Hypothalamus (tissue), 51 donors: ENCODE measurements at regions not wholly inside any gene's neighbourhood (a gene's known extent, or its start where the extent isn't known, plus 50 kb on each side); places are given as distances from the start of the nearest gene placed in this dataset.

Source experiments
- DNase-seq, 51 donors: peaks; one replicate each; lab custom pipeline; 2025; lab: John Stamatoyannopoulos, UW

DNA sequence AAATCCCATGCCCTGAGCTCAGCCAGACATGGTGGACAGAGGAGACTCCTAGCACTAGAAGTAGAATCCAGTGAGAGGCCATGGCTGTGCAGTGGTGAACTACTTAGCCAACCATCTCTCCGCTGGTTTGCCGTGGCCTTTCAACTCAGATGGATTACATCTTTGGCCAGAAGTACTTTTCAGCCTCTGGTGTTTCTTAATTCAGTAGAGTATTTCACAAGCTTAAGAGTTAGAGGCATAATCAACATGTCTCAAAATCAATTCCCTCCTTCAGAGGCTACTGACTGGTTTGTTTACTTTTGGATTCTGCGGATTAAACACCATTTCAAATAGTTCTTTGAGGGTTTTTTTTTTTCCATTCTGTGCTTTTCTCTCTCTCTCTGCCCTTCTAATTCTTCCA lies 91.1 kb upstream of the PGRMC2 start:
- DNase-seq, result no peak

DNA sequence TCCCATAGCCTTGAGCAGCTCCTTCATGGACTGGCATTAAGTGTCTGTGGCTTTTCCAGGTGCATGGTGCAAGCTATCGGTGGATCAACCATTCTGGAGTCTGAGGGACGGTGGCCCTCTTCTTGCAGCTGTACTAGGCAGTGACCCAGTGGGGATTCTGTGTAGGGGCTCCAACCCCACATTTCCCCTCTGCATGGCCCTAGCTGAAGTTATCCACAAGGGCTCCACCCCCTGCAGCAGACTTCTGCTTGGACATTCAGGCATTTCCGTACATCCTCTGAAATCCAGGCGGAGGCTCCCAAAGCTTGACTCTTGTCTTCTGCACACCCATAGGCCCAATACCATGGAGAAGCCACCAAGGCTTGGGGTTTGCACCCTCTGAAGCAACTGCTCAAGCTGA lies 89.3 kb upstream of the PGRMC2 start:
- DNase-seq, result no peak

DNA sequence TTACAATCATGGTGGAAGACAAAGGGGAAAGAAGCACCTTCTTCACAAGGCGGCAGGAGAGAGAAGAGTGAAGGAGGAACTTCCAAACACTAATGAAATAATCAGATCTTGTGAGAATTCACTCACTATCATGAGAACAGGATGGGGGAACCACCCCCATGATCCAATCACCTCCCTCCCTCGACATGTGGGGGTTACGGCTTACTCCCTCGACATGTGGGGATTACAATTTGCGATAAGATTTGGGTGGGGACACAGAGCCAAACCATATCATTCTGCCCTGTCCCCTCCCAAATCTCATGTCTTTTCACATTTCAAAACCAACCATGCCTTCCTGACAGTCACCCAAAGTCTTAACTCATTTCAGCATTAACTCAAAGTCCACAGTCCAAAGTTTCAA lies 88.7 kb upstream of the PGRMC2 start:
- DNase-seq, result no peak

DNA sequence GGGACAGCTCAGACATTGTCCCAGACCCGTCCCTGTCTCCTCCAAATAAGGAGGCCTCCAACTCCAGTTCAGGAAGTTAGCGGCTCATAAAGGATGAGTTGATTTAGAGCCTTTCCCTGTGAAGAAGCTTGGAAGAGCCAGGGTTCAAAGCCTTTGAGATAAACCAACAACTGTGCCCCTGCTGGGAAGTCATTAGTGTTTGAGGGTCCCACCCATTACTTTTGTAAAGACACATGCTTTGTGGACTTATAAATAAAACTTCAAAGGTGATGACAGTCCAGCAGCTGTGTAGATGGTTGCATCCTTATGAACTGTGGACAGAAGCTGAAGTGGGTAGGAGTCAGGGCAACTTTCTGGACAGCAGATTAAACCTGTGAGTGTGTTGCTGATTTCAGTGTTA lies 86.0 kb upstream of the PGRMC2 start:
- no peak for DNase-seq

DNA sequence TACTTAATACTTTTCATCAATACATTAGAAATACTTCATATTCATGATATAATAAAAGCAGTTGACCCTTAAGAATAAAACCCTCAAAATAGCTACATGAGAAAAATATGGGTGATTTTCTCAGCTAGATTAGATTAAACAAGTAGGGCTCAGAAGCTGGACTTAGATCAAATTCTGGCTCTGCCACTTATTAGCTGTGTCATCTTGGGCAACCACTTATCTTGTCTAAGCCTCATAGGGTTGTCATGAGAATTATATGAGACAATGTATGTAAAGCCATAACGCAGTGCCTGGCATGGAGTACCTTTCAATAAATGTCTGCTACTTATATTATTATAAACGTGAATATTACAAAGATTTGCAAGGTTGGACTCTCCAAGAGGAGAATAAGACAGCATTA lies 84.3 kb upstream of the PGRMC2 start:
- DNase-seq, result no peak

DNA sequence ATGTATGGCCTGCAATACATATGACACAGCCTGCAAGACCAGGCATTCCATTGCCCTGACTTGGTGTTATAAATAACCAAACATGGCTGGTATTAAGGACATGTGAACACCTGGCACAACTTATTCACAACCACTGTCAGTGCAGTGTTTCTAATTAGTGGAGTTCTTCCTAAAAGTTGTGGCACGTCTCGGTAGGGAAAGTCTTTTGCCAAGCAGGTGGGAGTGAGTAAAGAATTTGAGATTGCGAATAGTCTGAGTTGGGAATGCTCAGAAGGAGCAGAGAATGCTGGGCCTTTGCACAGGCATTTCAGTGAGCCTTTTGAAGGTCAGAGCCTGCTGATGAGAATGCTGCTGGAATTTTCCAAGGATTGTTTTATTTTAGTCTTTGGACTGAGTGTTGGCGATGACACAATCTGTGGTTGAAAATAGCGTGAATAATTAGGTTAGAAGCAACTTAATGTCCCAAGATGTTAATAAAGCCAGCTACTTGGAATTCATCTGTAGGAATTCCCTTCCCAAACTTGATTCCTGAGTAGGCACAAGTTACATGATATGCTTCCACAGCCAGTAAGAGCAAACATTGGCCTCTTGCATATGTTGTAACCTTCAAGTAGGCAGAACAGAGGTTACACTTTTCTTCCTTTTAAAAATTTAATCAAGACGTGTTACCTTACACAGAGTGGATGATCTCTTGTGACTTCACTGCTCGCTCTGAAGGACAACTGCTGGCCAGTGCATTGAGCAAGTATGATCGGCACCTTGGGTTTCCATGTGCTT lies 83.6 kb upstream of the PGRMC2 start:
- DNase-seq, result no peak

DNA sequence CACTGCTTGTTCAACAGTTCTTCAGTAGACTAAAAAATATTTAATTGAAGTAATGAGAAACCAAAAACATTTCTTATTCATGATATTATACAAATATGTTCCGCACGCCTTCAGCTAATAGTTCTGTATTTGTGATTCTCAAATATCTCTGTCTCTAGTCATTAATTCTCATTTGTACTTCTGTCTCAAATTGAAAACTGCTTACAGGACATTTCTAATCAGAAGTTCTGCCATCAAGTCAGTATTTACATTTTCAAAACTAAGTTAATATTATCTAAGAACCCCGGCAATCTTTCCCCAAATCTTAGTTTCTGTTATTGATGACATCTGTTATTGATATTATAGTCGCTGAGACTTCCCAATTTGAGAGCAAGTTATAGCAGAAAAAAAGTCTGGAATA lies 78.6 kb upstream of the PGRMC2 start:
- DNase-seq, result no peak

DNA sequence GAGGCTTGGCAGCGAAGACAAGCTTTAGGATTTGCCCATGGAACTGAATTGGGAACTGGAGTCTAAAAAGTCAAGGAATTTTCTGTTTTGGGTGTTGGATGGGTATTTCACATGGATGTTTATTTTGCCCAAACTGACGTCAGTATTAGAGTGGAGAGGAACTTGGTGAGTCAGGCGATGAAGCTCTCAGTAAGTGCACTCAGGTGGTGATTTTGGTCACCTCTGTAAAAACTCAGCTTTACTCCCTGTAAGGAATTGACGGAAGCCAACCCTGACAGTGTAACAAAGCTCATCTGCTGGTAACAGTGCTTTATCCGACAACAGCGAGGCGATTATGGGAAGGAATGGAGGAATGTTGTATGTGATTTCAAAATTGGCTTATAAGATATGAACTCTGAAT lies 77.0 kb upstream of the PGRMC2 start:
- no peak for DNase-seq

DNA sequence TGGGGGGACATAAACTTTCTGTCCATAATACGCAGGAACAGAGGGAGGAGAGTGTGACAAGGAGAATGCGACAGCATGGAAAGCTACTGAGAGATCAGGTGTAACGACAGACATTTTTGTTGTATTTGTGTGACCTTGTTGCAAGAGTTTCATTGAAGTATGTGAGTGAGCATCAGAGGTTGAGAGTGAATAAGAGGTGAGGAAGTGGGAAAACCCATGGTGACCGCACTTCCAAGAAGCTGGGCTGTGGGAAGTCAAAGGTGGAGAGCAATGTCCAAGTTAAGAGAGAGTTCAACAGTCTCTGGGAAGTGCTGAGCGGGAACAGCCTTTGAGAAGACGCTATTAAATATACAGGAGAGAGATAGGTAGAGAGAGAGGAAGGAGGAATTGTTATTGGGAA lies 76.4 kb upstream of the PGRMC2 start:
- no peak for DNase-seq

DNA sequence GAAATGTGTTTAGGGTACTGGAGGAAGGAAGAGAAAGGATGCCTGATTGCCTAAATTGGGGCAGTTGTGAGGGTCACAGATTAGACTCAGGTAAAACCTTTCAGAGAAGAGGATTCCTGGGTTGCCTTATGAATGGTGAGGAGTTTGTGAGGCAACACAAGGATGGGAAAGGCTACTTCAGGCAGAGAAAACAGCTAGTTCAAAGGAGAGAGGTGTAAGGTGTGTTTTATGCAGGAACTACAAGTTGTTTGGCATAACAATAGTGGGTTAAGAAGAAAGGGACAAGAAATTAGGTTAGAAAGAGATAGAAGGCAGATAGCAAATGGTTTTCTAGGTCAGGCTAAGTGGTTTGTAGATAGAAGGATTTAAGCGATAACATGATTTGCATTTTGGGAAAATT lies 75.1 kb upstream of the PGRMC2 start:
- no peak for DNase-seq

DNA sequence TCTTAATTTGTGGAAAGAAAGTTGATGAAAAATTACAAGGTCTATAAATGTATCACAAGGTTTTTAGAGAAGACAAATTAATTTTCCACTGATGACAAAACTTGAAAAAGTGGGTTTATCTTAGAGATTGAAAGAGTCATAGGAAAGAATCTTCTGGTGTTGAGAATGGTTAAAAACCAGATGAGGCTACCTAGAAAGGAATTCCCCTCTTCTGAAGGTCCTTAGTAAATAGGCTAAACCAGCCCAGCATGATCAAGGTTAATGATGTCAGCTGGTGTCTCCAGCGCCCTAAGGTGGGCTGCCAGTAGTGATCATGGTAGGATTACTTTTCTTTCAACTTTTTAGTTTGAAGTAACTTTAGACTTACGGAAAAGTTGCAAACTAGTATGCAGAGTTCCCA lies 71.8 kb upstream of the PGRMC2 start:
- DNase-seq, result no peak

DNA sequence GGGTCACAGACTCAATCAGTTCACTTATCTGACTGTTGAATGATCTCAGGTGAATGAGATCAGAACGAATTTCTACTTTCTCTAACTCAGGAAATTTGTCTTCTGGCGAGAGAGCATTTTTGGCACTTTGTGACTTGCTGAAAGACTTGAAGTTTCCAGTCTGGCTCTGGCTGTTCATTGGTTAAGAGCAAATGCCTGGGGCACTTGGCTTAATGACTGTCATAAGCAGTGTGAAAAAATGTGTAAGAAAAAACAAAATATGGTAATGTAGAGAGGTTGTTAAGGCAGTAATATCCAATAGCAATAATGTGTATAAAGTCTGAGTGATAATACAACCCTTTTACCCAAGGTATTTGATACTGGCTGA lies 71.3 kb upstream of the PGRMC2 start:
- no peak for DNase-seq

DNA sequence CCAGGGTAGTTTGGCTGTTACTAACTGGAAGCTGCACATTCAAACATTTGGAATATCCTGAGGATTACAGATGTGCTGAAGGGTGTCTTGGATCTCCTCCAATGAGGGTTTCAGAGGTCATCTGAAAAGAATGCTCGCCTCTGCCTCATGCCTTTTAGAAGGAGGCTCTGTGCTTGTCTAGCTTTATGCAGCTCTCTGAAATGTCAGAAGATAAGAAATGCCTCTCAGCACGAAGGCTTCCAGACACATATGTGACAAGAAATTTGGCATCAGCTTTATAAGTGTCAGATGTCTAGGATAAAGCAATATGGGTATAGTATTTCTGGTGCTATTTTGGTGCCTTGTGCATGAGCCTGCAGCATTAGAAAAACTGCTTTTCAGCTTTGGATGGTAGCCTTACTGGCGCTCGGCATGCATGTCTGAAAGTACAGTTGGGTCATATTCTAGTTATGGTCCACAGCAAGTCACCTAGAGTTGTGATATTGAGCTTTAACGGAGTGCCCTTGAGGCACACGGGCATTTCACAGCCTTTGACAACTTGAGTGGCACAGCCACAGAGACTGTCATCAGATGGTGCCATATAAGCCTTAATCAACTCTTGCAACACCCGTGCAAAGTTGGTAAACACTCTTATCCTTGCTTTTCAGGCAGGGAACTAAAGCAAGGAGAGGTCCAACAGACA lies 70.8 kb upstream of the PGRMC2 start:
- DNase-seq, result no peak

DNA sequence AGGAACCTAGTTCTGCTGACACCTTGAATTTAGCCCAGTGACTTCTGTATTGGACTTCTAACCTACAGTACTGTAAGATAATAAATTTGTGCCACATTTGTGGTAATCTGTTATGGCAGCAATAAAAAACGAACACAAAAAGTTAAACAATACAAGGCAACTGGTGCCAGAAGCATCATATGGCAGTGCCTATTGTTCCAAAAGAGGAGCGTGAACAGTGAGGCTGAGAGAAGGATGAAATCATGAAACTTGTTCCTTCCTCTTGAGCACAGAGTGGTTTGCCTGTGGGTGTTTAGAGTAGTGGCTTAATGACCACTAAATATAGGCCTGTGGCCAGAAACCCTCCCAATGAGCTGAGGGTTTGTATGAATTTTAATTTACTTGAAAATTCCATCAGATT lies 69.7 kb upstream of the PGRMC2 start:
- no peak for DNase-seq

DNA sequence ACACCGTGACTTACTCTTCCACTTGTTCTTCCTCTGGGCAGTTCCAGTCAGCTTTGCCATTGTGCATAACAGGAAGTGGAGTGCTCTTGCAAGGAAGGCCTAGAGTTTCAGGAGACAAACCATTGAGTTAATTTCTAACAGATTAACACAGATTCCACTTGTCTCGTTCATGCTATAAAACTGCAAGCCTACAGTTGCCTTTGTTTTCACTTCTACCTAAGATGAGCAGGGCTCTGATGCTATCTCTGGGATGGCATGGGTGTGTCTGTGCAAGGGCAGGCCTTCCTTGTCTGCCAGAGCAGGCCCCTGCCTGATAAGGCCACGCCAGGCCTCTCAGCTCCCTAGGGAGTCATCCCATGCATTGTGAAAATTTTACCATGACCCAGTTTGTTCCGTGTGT lies 67.7 kb upstream of the PGRMC2 start:
- DNase-seq, result no peak

DNA sequence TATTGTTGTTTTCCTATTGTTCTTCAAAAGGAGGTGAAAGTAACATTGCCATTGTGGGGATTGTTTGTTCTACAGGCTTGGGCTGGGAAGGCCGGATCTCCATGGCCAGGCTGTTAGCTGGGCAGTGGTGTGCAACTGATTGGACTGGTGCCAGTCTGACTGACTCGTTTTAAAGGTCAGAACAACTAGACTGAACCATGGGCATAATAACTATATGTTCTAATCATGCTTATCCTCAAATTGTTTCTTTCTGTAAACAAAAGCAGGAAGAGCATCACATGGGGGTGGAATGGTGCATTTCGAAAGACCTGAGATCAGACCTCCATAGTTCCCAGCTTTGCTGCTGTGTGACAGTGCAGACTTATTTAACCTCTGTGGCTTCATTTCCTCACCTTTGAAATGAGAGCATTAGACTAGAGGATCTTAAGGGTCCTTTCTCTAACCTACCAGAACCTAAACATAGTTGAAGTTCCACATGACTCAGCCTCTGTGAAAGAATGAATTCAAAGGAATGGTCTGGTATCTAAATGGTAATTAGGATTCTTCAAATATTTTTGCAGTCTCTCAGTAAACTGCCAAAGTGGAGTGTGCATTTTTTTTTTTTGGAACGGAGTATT lies 66.7 kb upstream of the PGRMC2 start:
- DNase-seq, result no peak

DNA sequence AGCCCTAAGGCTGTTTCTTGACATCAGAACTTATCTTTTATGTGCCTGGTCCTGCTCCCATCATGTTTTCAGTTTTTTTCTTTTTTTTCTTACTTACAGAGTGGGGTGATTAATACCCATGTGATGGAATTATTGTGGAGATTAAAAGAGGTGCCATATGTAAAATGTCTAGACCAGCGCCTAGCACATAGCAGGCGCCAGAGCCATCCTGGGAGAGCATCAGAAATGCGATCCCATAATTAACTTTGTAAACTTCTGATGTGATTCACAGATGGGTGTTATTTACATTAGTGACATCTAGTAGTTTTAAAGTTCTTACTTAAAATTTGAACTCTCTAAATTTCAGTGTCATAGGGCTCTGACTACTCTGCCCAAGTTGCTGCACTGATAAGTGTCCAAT lies 66.2 kb upstream of the PGRMC2 start:
- no peak for DNase-seq

DNA sequence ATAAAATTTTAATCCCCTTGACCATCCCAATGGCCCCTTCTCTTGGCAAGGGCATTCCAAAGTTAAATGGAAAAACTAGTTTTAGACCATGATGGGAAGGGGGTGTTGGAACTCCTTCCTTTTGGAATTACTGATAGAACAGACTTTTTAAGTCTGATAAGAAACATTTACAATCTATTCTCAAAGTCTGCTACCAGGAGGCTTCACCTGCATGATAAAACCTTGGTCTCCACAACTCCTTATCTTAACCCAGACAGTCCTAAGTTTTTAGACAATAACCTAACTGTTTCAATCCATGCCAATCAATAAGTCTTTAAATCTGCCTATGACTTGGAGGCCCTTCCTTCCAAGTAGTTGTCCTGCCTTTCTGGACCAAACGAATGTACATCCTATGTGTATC lies 63.9 kb upstream of the PGRMC2 start:
- DNase-seq, result no peak

DNA sequence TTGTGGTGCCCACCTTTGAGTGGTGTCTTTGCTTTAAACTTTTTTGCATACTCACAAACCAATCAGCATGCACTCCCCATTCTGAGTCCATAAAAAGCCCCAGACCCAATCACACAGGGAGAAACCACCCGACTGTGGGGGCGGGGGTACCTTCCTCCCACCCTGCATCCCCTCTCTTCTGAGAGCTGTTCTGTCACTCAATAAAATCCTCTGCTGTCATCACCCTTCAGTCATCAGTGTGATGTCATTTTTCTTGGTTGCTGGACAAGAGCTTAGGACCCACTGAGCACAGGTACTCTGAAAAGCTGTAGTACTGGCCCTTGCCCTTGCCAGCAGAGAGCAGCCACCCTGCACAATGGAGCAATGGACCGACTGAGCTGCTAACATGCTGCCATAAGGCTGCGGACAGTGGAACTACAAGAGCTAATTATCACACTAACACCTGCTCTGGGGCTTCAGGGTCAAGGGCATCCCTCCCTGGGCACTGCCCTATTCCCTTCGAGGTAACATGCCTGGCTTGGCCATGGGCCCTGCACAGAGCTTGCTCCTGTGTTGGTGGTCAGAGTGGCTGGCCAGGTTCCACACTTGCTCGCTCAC lies 62.9 kb upstream of the PGRMC2 start:
- no peak for DNase-seq

DNA sequence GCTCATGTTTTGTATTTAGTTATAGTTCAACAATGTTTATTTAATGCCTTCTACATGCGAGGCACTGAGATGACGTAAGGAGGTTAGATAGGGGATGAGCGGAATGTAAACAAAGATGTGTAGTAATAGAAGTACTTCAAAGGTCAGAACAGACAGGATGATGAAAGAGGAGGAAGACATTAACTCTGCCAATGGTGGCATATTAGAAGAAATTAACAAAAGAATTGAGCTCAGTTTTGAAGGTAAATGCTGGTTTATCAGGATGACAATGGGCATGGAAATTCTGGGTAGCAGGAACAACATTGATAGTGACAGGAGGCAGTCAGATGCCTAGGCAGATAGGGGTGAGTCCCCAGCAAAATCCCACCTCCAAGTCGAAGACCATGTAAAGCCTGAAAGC lies 62.3 kb upstream of the PGRMC2 start:
- DNase-seq, result no peak

DNA sequence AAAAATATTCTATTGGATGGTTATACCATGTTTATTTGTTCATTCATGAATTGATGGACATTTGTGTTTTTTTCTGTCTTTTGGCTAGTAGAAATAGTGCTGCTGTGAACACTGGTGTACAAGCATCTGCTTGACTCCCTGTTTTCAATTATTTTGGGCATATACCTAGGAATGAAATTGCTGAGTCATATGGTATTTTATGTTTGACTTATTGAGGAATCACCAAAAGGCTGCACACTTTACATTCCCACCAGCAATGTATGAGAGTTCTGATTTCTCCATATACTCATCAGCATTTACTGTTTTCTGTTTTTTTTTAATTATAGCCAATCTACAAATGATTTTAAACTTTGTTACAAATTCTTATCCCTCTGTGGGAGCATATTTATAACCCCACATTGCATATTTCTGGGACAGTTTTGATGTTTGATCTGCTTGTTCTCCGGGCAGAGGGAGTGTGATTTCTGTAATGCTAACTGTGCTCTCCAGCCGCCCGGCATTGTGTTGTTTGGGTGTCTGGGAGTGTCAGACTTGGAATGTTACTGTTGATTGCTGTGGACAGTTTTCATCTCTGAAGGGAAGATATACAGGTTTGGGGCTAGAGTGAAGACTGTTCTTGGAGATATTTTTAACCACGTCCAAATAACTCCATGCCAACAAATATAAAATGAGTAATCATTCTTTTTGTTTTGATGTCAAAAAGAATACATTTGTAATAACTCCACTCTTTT lies 60.5 kb upstream of the PGRMC2 start:
- DNase-seq, result no peak
